NT2/D1 (cell line): ENCODE measurements at regions not wholly inside any gene's neighbourhood (a gene's known extent, or its start where the extent isn't known, plus 50 kb on each side); places are given as distances from the start of the nearest gene placed in this dataset.

Source experiments
- YY1 ChIP-seq: IDR thresholded peaks from 2 replicates; pipeline ENCODE4 v1.6.1; 2011; ENCODE audit not compliant: insufficient read length, insufficient read depth
- ZNF274 ChIP-seq: IDR thresholded peaks from 2 replicates; pipeline ENCODE4 v1.6.1; 2011; ENCODE audit warnings: mild to moderate bottlenecking, low read depth, low read length

GRCh38 chr6:156698239-156699016 lies 78.8 kb upstream of the ARID1B start:
- TF ChIP-seq YY1 (no peak), ZNF274 (no peak)
